ENCODE measurements at regions not wholly inside any gene's neighbourhood (a gene's known extent, or its start where the extent isn't known, plus 50 kb on each side); places are given as distances from the start of the nearest gene placed in this dataset.

- BruUV-seq (replicated peaks) = no TSS peak
- no peaks in the 10 kb centered on the region for H3K4me1 Mint-ChIP-seq (ENCODE audit: insufficient read depth, unreplicated experiment)
- H3K27ac Mint-ChIP-seq (ENCODE audit: low read depth, unreplicated experiment) = no peak overlapping the region
- ChIA-PET POLR2A (interaction anchor here (0.5 to 0.7 kb wide), 2 partner anchors 15 to 16 kb away, joined by 3 to 4 read pairs; no protein-coding TSS in a partner anchor), CTCF (interaction anchor here (1.0 to 1.8 kb wide), 2 partner anchors 311 to 314 kb away, joined by 4 to 10 read pairs; no protein-coding TSS in a partner anchor)
- intact Hi-C loops (cut with micrococcal nuclease) = loop anchor here (10.0 kb wide), 1 partner anchor 1464 kb away; no protein-coding TSS in a partner anchor
- no peak overlapping the region for H3K4me3 Mint-ChIP-seq (ENCODE audit: unreplicated experiment)
- DNase-seq (ENCODE audit: unreplicated experiment) = no peak
- TF ChIP-seq CTCF (IDR thresholded peaks at IDR 0.05; ENCODE audit: unreplicated experiment) = no peak
- H3K36me3 Mint-ChIP-seq (ENCODE audit: insufficient read depth, unreplicated experiment) = no peaks in the 10 kb centered on the region
- H3K27me3 Mint-ChIP-seq (ENCODE audit: insufficient read depth, unreplicated experiment) = no peaks in the 10 kb centered on the region
- no peaks in the 10 kb centered on the region for H3K9me3 Mint-ChIP-seq (ENCODE audit: unreplicated experiment)
These were observed 911.6 kb downstream of the KCNJ2 start for GRCh38 chr17:71080937-71081336.

GRCh38 chr17:71081666-71082065 is 912.3 kb downstream of the KCNJ2 start:
- H3K27me3 Mint-ChIP-seq (ENCODE audit: insufficient read depth, unreplicated experiment) = no peaks in the 10 kb centered on the region
- no peak overlapping the region for H3K27ac Mint-ChIP-seq (ENCODE audit: low read depth, unreplicated experiment)
- BruUV-seq (replicated peaks) = no TSS peak
- no peak for TF ChIP-seq CTCF (IDR thresholded peaks at IDR 0.05; ENCODE audit: unreplicated experiment)
- DNase-seq (ENCODE audit: unreplicated experiment) = no peak
- no peaks in the 10 kb centered on the region for H3K9me3 Mint-ChIP-seq (ENCODE audit: unreplicated experiment)
- CTCF ChIA-PET = interaction anchor here (1.8 kb wide), 1 partner anchor 315 kb away, joined by 10 read pairs; no protein-coding TSS in a partner anchor
- H3K36me3 Mint-ChIP-seq (ENCODE audit: insufficient read depth, unreplicated experiment) = no peaks in the 10 kb centered on the region
- POLR2A ChIA-PET = no interaction called here
- H3K4me1 Mint-ChIP-seq (ENCODE audit: insufficient read depth, unreplicated experiment) = no peaks in the 10 kb centered on the region
- intact Hi-C loops (cut with micrococcal nuclease) = loop anchor here (10.0 kb wide), 1 partner anchor 1463 kb away; no protein-coding TSS in a partner anchor
- no peak overlapping the region for H3K4me3 Mint-ChIP-seq (ENCODE audit: unreplicated experiment)

- H3K9me3 Mint-ChIP-seq (ENCODE audit: unreplicated experiment) = no peaks in the 10 kb centered on the region
- no peaks in the 10 kb centered on the region for H3K27me3 Mint-ChIP-seq (ENCODE audit: insufficient read depth, unreplicated experiment)
- intact Hi-C loops (cut with micrococcal nuclease) = loop anchor here (1.0 to 10.0 kb wide), 3 partner anchors 317 to 1461 kb away; no protein-coding TSS in a partner anchor
- no peak overlapping the region for H3K4me3 Mint-ChIP-seq (ENCODE audit: unreplicated experiment)
- peak; percentile 76 for DNase-seq (ENCODE audit: unreplicated experiment)
- H3K36me3 Mint-ChIP-seq (ENCODE audit: insufficient read depth, unreplicated experiment) = no peaks in the 10 kb centered on the region
- H3K27ac Mint-ChIP-seq (ENCODE audit: low read depth, unreplicated experiment) = no peak overlapping the region
- ChIA-PET CTCF (interaction anchor here (0.6 to 1.8 kb wide), 5 partner anchors 58 to 427 kb away, joined by 3 to 21 read pairs (median 3); no protein-coding TSS in a partner anchor), POLR2A (no interaction called here)
- H3K4me1 Mint-ChIP-seq (ENCODE audit: insufficient read depth, unreplicated experiment) = no peaks in the 10 kb centered on the region
- no TSS peak for BruUV-seq (replicated peaks)
- peak; percentile 55 for TF ChIP-seq CTCF (IDR thresholded peaks at IDR 0.05; ENCODE audit: unreplicated experiment)
These were observed 914.9 kb downstream of the KCNJ2 start for GRCh38 chr17:71084219-71084618.

- BruUV-seq (replicated peaks) = no TSS peak
- ChIA-PET CTCF (interaction anchor here (0.6 to 1.8 kb wide), 3 partner anchors 313 to 371 kb away, joined by 3 to 21 read pairs (median 3); no protein-coding TSS in a partner anchor), POLR2A (no interaction called here)
- no peaks in the 10 kb centered on the region for H3K9me3 Mint-ChIP-seq (ENCODE audit: unreplicated experiment)
- no peak overlapping the region for H3K4me3 Mint-ChIP-seq (ENCODE audit: unreplicated experiment)
- no peak for DNase-seq (ENCODE audit: unreplicated experiment)
- H3K36me3 Mint-ChIP-seq (ENCODE audit: insufficient read depth, unreplicated experiment) = no peaks in the 10 kb centered on the region
- no peak for TF ChIP-seq CTCF (IDR thresholded peaks at IDR 0.05; ENCODE audit: unreplicated experiment)
- H3K27ac Mint-ChIP-seq (ENCODE audit: low read depth, unreplicated experiment) = no peak overlapping the region
- intact Hi-C loops (cut with micrococcal nuclease) = loop anchor here (1.0 to 10.0 kb wide), 4 partner anchors 318 to 1460 kb away; no protein-coding TSS in a partner anchor
- H3K4me1 Mint-ChIP-seq (ENCODE audit: insufficient read depth, unreplicated experiment) = no peaks in the 10 kb centered on the region
- no peaks in the 10 kb centered on the region for H3K27me3 Mint-ChIP-seq (ENCODE audit: insufficient read depth, unreplicated experiment)
These were observed 915.5 kb downstream of the KCNJ2 start for GRCh38 chr17:71084838-71085237.

Measured in MCF 10A (cell line).